ENCODE measurements at regions not wholly inside any gene's neighbourhood (a gene's known extent, or its start where the extent isn't known, plus 50 kb on each side); places are given as distances from the start of the nearest gene placed in this dataset.

DNA sequence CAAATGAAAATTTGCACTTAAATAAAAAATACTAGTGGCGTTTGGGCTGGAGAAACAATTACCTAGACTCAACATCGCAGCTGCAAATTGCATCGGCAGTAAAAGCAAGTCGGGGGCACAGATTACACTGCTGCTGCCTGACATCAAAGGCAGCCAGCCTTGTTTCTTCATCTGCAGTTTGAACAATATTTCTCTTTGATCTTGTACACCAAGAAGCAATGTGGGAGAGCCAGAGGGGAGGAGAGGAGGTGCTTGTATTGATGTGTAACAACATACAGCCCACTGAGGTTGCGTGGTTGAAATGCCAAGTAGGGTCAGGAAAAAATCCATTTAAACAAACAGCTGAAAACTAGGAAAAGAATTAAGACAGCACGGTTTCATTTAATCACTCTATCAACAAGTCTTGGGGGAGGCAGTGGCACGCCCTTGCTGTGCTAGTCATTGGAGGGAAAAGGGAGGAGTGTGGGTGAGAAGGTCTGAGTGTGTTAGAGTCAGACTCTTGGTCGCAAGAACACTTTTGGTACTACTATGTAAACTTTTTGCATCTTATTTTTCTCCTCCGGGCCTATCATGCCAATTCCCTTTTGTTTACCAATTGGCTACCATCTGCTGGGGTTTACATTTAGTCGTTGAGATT, 456.5 kb downstream of the OMA1 start:
- no peak for TF ChIP-seq TAF1 (IDR thresholded peaks at IDR 0.05; ENCODE audit: borderline replicate concordance, low read depth, low read length)
- TF ChIP-seq POLR2A (IDR thresholded peaks at IDR 0.05; ENCODE audit: low read depth, low read length), result no peak
- TF ChIP-seq POLR2AphosphoS5 (IDR thresholded peaks at IDR 0.05; ENCODE audit: low read depth, low read length), result no peak
